GM10266 (cell line): ENCODE measurements at regions not wholly inside any gene's neighbourhood (a gene's known extent, or its start where the extent isn't known, plus 50 kb on each side); places are given as distances from the start of the nearest gene placed in this dataset.

ENCODE experiments used
- DNase-seq: peaks from one replicate; pipeline ENCODE4 v3.0.0; 2012; ENCODE audit errors: extremely low spot score
- CTCF ChIP-seq: IDR thresholded peaks from 2 replicates; pipeline ENCODE4 v1.5.1; 2012; ENCODE audit warnings: mild to moderate bottlenecking, low read depth; ENCODE audit not compliant: control insufficient read depth, insufficient read depth; ENCODE audit errors: missing control alignments

GRCh38 chr1:58979086-58979485, 195.2 kb upstream of the JUN start:
- DNase-seq = no peak
- TF ChIP-seq CTCF = no peak

GRCh38 chr1:58979677-58980076, 195.8 kb upstream of the JUN start:
- TF ChIP-seq CTCF = no peak
- no peak for DNase-seq

DNA sequence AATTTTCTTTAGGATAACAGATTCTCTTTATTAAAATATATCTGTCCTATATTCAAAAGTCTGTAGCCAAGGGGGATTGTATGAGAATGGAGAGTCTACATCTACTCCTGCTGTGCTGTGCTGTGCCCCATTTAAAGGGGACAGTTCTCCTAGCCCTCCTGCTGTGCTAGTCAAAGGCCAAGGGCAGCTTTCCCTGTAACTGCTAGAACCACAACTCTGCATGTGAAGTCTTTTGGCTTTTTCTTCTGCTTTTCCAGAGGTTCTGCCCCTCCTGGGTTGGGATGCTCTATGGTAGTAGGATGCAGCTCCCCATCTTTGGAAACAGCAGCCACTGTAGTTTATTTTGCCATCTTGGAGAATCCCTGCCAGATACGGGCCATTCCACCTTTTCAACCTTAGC, 197.5 kb upstream of the JUN start:
- TF ChIP-seq CTCF = no peak
- no peak for DNase-seq

- TF ChIP-seq CTCF = no peak
- DNase-seq = no peak
These were observed 198.6 kb upstream of the JUN start for GRCh38 chr1:58982259-58982998.

DNA sequence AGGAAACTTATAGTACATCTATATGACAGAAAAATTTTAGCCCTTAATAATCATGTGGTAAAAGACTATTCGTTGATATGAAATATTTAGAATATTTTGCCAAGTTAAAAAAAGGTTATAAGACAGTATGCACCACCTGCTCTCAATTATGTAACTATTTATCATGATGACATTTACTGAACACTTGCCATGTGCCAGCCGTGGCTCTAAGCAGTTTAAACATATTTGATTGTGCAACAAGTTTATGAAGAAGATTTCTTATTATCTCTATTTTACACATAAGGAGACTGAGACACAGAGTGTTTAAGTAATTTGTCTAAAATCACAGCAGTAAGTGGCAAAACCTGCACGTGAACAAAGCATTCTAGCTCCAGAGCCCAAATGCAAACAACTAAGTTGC, 199.3 kb upstream of the JUN start:
- DNase-seq = no peak

GRCh38 chr1:58983633-58984245, 199.9 kb upstream of the JUN start:
- no peak for TF ChIP-seq CTCF
- no peak for DNase-seq

More for the DNA sequence above, 199.3 kb upstream of the JUN start:
- TF ChIP-seq CTCF = no peak
